GM19467 (cell line): ENCODE measurements at regions not wholly inside any gene's neighbourhood (a gene's known extent, or its start where the extent isn't known, plus 50 kb on each side); places are given as distances from the start of the nearest gene placed in this dataset.
"Not testable (repeated sequence)": the region's sequence is repeated elsewhere in the genome, so short reads cannot be mapped to it uniquely, and the experiment has no call there.

Experiments
- ATAC-seq: cut with Tn5 transposase; IDR thresholded peaks from one replicate; pipeline ENCODE4 v1.9.1; 2021; ENCODE audit warnings: mild to moderate bottlenecking, moderate library complexity; ENCODE audit not compliant: unreplicated experiment

DNA sequence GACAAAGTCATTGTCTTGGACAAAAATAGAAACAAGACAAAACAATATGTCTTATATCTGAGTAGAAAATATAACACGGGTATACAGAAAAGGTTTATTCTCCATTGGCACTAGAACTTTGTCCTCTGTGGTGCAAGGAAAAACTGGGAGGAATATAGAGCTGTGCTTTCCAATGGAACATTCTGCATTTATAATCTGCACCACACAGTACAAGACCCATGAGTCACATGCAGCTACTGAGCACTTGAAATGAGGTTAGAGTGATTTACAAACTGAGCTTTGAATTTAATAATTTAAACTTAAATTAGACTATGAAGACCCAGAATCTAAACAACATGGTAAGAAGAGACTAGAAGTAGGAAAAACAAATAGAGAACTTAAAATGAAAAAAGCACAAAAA is 86.1 kb downstream of the RAP2A start:
- no peak for ATAC-seq

DNA sequence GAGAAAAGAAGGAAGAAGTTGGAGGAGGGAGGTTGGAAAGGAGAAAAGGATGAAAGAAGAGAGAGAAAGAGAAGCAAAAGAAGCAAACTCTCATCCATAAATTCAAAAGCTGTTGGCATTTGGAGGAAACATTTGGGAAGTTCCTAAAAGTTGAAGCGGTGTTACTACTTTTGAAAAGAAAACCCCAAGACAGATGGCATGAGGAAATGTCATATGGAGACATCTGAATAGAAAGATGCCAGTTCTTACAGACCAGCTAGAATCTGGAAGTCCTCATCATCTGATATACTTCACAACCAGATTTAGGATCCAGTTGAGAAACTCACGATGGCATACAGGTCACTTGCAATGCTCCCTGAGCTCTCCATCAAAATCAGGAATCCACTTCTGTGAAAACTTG is 86.9 kb downstream of the RAP2A start:
- no peak for ATAC-seq

DNA sequence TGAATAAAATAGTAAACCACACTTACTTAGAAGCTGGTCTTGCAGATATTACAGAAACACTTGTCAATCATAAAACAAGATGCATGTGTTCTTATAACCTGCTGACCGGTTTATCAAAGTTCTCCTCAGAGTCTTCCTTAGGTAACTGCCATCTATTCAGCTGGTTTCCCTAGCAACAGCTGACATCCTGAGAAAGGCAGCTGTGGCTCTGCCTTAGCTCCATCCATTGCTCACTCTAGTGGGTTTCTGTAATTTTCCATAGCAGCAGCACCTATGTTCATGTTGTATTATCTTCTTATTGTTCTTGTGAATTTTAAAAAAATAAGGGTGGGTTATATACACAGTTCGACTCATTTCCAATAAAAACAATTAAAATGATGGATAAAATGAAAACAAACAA is 87.8 kb downstream of the RAP2A start:
- ATAC-seq: no peak

DNA sequence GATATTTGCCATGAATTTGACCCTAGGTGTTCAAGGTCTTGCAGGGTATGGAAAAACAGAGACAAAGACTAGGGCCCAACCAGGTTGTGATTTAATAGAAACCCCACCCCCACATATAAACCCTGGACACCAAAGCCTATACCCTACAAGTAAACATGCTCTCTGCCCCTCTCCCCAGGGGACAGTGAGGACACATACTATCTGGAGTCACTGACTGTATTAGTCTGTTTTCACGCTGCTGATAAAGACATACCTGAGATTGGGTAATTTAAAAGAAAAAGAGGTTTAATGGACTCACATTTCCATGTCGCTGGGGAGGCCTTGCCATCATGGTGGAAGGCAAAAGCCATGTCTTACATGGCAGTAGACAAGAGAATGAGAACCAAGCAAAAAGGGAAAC is 88.3 kb downstream of the RAP2A start:
- no peak for ATAC-seq

DNA sequence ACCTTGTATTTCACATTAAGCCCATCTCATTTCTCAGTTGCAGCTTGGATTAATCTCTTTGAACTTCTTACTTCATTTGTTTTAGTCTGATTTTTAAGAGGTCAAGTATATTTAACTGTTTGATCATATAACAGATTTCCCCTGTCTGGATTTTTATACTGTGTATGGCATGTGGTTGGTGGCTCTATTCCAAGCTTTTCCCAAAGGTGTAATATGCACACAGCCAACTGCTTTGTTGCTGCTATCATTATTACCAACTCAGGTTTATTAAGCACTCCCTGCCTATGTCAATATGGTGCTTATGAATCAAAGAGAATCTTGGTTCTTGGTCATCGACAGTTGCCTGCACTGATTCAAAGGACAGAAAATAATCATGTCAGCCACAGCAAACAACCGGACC is 92.6 kb downstream of the RAP2A start:
- ATAC-seq: no peak

DNA sequence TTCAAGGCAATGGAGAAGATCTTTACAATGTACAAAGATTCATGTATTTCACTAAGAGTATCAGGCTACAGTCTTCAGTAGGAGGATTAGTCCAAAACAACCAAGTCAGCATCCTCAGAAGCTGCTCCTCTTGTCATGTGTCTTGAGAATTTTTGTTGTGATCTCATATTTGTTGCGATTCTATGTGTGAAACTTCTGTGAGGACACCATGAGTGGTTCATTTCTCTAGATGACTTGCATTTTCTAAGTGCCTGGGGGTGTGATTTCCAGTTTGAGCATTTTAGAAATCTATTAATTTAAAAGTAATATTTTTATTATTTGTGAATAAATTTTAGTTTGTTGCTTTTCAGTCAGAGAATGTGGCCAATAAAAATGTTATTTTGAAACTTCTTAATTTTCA is 94.5 kb downstream of the RAP2A start:
- no peak for ATAC-seq

DNA sequence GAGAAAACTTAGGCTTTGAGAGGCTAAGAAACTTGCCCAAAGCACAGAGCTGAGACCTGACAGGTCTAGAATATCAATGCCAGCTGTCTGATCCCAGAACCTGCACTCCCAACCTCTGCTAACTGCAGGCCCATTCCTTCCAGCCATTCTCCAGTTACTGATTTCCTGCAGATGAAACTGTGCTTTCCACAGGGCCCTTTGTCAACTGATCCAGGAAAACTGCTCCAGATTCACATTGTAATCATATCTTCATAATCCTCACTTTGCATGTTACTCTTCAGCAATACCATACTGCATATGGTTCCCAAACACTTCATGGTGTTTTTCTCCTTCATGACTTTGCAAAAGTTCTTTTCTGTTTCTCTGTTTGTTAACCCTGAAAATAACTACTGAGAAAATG is 100.6 kb downstream of the RAP2A start:
- ATAC-seq: no peak

DNA sequence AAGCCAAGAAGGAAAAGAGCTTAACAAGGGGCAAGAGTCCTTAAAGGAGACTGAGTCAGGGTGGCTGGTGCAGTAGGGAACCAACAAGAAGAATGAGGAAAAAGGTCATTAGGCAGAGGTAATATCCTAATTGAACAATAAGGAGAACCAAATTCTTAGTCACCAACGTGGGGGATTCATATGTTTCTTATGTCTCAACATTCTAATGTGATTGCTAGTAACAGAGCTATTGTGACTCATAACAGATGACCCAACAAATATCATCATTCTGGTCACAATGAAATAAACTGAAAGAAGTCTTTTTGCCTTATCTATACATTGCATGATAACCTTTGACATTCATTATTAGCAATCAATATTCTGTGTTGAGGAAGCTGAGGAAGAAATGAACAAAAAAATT is 101.6 kb downstream of the RAP2A start:
- no peak for ATAC-seq

DNA sequence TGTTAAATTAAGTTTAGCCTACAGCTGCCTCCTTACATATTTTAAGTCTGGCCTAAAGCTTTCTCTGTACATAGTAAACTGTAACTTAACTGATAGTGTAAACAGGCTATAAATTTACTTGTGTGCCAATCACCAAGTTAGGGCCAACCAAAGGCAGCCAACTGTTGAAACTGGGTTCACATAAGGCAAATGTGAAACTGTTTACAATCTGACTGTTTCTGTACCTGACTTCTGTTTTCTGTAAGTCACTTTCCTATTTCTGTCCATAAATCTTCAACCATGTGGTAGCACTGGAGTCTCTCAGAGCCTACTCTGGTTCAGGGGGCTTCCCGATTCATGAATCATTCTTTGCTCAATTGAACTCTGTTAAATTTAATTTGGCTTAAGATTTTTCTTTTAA is 103.1 kb downstream of the RAP2A start:
- peak; percentile 74 for ATAC-seq

DNA sequence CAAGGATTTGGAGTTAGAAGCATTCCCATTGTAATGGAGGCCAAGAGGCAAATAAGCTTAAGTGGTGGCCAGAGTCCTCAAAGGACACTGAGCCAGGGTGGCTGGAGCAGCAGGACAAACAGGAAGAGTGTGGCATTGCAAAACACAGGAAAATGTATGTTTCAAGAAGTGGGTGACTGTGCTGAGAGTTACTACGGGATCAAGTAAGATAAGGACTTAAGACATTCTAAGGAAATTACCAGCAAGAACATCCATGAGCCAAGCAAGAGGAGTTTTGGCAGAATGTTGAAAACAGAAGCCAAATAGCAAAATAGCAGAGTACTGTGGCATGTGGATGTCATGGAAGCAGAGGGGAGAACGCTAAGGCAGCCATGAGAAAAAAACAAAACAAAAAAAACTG is 104.2 kb downstream of the RAP2A start:
- ATAC-seq: no peak

DNA sequence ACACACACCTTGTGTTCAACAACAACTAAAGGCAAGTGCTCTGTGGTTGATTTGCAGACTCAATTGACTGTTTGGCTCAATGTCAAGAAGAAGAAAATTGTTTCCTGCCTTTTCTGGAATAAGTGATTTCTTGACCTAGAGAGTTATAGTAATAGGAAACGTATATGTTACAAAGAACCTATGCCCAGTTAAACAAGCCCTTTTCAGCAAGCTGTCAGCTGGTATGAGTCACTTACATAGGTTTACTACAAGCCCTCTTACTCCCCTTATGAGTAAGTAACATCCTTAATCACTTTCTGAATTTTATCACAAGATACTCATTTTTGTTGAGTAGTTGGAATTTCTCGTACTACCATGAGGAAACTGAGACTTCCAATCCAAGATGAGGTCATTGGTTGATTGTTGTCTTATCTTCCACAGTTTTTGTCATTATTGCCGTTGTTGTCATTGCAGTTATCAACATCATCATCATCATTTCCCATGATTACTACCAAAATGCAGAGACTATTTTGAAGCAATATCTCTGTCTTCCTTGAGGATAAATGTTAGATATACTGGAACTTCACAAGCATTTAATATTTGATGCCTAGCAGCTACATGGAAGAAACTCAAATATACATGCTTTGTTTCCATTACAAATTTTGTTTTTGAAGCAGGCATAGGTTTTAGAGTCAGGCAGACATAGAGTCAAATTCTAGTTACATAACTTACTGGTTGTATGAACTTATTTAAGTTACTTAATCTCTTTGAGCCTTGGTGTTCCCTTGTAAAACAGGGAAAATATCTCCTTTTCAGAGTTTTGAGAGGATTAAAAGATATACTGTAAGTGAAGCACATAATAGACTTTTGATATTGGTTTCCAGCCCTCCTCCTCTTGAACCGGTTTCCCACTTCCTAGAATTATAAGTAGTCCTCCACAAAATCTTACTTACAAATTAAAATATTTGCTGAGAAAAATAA is 106.0 kb downstream of the RAP2A start:
- no peak for ATAC-seq

DNA sequence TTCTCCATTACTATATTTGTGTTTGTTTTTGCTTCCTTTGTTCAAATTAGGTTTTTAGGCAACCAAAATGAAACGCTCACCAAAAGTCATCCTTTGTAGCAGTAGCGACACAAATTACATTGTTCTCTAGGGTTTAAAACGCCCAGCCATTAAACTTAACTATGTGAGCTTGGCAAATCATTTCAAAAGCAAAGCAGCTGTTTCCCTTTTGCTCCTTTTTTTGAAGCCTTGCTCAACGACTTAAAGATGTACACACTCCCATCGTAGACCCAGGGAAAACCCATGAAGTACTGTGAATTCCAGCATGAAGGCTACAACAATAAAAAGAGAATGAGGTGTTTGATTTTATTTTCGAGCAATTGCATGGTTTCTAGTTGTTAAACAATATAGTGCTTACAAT is 106.7 kb downstream of the RAP2A start:
- no peak for ATAC-seq

DNA sequence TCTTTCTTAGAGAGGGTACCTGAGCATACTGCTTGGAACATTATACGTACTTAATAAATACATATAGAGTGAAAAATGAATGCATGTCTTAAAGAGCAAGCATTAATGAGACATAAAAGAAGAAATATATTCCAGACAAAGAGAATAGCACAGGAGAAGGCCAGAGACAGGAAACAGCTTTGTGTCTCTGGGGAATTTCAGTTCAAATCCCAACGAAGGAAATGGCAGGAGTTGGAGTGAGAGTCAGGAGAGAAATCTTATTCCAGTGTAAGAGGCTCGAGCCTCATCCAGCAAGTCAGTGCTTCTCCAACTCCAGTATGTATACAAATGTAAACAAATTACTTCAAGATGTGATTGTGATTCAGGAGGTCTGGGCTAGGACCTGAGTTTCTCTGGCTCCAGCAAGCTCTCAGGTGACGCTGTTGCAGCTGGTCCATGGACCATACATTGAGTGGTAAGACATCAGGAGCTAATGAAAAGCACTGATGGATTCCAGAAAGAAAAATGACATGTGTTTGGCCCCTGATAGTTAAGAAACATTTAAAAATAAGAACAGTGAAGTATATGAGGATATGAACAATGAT is 108.2 kb downstream of the RAP2A start:
- no peak for ATAC-seq

DNA sequence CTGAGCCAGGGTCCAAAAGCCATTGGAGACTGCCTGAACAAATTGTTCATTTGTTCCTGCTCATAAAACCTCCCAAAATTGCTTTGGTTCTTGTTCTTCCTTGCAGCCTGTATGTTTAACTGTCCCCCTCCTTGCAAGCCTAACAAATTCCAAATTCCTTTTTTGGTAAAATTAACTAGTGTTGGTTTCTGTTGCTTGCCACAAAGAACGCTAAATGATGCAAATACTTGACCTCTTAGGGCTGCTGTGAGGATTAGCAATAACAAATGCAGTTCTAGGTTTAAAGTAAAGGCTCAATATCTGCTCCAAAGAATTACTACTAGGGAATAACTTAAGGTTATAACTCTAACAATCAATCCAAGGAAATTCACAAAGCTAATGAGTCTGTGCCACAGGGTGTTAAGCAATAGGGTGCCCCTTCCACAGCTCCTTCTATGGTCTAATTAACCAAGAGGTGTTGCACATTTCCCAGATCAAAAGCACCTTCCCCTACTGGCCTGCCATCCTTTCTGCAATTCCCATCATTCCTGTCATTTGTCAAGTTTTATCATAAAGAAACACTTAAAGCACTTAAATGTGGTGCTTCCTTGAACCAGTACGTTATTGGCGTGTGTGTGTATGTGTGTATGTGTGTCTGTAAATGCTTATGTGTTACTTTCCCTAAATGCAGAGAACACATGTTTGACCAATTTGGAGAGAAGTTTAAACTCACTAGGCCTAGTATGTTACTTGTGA is 110.2 kb downstream of the RAP2A start:
- no peak for ATAC-seq

DNA sequence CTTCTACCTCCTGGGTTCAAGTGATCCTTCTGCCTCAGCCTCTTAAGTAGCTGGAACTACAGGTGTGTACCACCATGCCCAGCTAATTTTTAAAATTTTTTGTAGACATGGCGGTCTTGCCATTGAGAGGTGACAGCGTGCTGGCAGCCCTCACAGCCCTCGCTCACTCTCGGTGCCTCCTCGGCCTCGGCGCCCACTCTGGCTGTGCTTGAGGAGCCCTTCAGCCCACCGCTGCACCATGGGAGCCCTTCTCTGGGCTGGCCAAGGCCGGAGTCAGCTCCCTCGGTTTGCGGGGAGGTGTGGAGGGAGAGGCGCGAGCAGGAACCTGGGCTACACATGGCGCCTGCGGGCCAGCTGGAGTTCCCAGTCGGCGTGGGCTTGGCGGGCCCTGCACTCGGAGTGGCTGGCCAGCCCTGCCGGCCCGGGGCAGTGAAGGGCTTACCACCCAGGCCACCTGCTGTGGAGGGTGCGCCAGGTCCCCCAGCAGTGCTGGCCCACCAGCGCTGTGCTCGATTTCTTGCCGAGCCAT is 111.1 kb downstream of the RAP2A start:
- ATAC-seq: not testable (repeated sequence)

DNA sequence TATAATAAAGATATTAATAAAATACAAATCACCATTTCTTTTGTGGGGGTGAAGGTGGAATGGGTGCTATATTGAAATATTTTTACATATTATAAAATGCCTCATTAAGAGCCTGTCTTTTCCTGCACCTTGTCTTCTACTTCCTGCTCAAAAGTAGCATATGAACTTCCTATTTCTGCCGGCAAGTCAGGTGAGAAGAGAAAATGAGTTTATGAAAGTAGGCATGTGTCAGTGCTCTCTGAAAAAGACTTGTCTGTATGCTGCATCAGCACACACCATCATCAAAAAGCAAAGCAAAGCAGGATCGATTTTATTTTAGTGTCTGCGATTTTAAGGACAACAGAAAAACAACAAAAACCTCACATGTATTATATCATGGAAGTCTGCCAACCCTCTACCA is 114.2 kb downstream of the RAP2A start:
- ATAC-seq: no peak

DNA sequence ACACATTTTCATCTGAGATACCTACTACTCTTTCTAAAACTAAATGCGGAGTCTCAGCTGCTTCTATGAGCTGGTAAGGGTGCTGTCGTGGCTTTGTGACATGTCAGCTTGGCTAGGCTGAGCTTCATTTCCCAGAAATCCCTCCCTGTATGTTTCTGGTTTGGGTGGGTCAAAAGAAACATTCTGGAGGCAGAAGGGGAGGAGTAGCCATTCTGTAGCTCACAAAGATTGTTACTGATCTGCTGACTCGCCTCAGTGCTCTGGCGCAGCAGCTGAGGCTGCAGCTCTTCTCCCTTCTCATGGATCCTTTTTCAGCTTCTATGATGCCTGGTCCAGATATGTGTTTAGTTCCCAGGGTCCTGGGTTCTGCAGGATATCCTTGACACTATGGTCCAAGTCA is 114.7 kb downstream of the RAP2A start:
- ATAC-seq: no peak

DNA sequence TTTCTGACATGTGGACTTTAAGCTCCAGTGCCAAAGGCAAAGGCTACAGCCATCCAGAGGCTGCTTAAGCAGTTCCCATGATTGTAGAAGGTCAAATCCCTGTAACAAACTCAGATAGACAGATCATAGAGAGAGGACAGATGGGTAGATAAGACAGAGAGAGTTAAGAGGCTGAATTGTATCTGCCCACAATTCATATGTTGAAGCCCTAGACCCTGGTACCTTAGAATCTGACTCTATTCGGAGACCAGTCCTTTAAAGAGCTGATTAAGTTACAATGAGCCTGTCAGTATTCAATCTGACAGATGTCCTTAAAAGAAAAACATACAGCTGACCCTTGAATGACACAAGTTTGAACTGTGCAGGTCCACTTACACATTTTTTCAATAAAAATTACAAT is 115.2 kb downstream of the RAP2A start:
- ATAC-seq: no peak

DNA sequence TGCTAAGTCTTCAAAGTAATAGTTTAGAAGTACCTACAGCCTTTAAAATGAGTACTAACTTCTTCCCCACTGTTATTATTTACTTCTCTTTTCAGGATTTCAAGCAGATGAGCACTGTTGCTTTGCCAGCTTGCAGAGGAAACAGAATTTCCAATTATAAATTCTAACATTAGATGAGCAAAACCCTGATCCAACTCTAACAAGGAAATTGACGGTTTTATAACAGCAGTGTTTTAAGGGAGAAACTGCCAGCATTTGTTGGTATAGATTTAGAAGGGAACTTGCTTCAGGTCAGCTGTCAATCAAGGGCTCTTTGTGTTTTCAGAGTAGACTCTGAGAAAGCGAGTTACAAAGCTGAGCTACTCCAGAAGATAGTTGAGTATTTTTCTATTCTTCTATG is 120.5 kb downstream of the RAP2A start:
- no peak for ATAC-seq

DNA sequence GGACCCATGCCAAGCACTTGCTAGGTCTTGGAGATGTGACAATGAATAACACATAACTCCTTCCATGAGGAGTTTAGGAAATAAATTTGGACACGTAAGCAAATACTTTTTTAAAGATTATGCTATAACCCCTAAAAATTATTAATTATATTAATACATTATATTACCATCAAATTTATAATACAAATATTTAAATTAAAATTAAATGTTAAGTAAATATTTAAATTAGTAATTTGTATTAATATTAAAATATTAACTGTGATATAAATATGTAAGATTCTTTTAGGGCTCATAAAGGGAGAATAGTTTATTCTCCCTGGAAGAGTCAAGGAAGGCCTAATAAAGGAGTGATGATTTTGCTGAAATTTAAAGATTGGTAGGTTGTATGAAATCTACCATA is 121.1 kb downstream of the RAP2A start:
- ATAC-seq: no peak

DNA sequence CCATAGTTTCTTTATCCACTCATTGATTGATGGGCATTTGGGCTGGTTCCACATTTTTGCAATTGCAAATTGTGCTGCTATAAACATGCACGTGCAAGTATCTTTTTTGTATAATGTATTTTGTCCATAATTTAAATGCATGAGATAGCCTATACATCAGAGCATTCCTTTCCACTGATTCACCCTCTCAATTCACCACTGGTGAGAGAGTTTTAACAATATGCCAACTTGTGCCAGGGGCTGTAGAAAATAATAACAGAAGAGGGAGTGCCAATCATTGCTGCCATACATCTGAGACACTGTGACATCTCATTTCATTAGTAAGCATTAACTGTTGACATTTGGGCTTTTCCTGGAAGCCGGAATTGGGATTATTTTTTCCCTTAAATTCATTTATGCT is 125.1 kb downstream of the RAP2A start:
- no peak for ATAC-seq

DNA sequence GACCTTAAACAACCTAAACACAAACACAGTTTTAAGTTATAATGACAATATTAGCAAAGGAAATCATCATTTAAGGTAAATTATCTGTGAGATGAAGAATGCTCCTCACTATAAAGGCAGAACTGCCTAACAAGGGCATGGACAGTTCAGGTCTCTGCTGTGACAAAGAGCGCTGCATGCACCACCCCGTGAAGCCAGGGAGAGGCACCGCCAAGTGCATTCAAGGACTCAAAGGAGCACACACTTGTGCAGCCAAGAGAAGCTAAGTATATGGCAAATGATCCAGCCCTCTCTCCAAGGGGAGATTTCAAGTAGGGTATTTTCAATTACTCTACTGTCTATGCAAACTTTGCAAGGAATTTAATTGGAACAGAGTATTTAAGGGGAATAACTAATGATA is 126.0 kb downstream of the RAP2A start:
- no peak for ATAC-seq
